Testis (tissue), 2 donors: ENCODE measurements at regions not wholly inside any gene's neighbourhood (a gene's known extent, or its start where the extent isn't known, plus 50 kb on each side); places are given as distances from the start of the nearest gene placed in this dataset.
A peak's percentile ranks its signal among the peaks of the same experiment; 100 is the strongest.
"Not testable (repeated sequence)": the region's sequence is repeated elsewhere in the genome, so short reads cannot be mapped to it uniquely, and the experiment has no call there.

ENCODE experiments used
- DNase-seq: peaks from one replicate; pipeline ENCODE4 v3.0.0-alpha.2; 2019
- H3K27ac ChIP-seq, 2 donors: fragments of 200-600 bp; sonication (generic); one replicate each; pipeline ENCODE4 v1.5.1; 2019
- H3K27me3 ChIP-seq: fragments of 200-600 bp; sonication (generic); one replicate; pipeline ENCODE4 v1.5.1; 2019
- H3K36me3 ChIP-seq: fragments of 200-600 bp; sonication (generic); one replicate; pipeline ENCODE4 v1.5.1; 2017; ENCODE audit warnings: low read depth; ENCODE audit errors: missing control alignments
- H3K4me1 ChIP-seq: fragments of 200-600 bp; sonication (generic); one replicate; pipeline ENCODE4 v1.5.1; 2019
- H3K4me3 ChIP-seq, 2 donors: fragments of 200-600 bp; sonication (generic); one replicate each; pipeline ENCODE4 v1.5.1; 2017 to 2019
- H3K9me3 ChIP-seq: fragments of 200-600 bp; sonication (generic); one replicate; pipeline ENCODE4 v1.5.1; 2017
- WGBS, 2 donors: methylation state at CpG; one replicate each; pipeline ENCODE4 v1.1.5; 2018; 5-methylcytosine and 5-hydroxymethylcytosine counted together
- intact Hi-C: fragments of 100-400 bp; cut with DNase I; formaldehyde crosslinking; loops from one replicate; pipeline ENCODE4 v1.15.1; 2023; ENCODE audit warnings: low total_unique reads

- intact Hi-C loops: not testable (repeated sequence)
Observed at GRCh38 chr22:11795979-11796378, 3732.0 kb upstream of the OR11H1 start.

GRCh38 chr22:11815481-11815880 is 3712.5 kb upstream of the OR11H1 start:
- intact Hi-C loops, H3K9me3 ChIP-seq, H3K36me3 ChIP-seq, H3K27me3 ChIP-seq, H3K27ac ChIP-seq, H3K4me1 ChIP-seq, H3K4me3 ChIP-seq, DNase-seq: not testable (repeated sequence)
- WGBS, 2 donors: 35 to 37% methylated on average over 4 to 9 of the region's 9 CpGs

More at GRCh38 chr22:11795979-11796378, 3732.0 kb upstream of the OR11H1 start:
- not testable (repeated sequence) for H3K36me3 ChIP-seq, H3K9me3 ChIP-seq, H3K27me3 ChIP-seq, DNase-seq, H3K27ac ChIP-seq, H3K4me1 ChIP-seq, H3K4me3 ChIP-seq
- 39% methylated on average over 2 of the region's 2 CpGs; no CpG with 5 or more reads in 1 of the 2 donors for WGBS, 2 donors

- H3K27ac ChIP-seq, intact Hi-C loops, DNase-seq, H3K27me3 ChIP-seq, H3K4me3 ChIP-seq, H3K4me1 ChIP-seq, H3K9me3 ChIP-seq, H3K36me3 ChIP-seq: not testable (repeated sequence)
- WGBS, 2 donors: 39% methylated on average over 4 of the region's 5 CpGs; no CpG with 5 or more reads in 1 of the 2 donors
Observed at GRCh38 chr22:11818845-11819244, 3709.1 kb upstream of the OR11H1 start.

- H3K4me1 ChIP-seq, H3K27me3 ChIP-seq, intact Hi-C loops, H3K27ac ChIP-seq, H3K9me3 ChIP-seq, H3K36me3 ChIP-seq, DNase-seq, H3K4me3 ChIP-seq: not testable (repeated sequence)
- 33% methylated on average over 3 of the region's 17 CpGs; no CpG with 5 or more reads in 1 of the 2 donors for WGBS, 2 donors
Observed at GRCh38 chr22:11822326-11822725, 3705.7 kb upstream of the OR11H1 start.

GRCh38 chr22:11825009-11825408 is 3703.0 kb upstream of the OR11H1 start:
- no CpG with 5 or more reads among the region's 30 CpGs for WGBS, 2 donors
- H3K27ac ChIP-seq, H3K36me3 ChIP-seq, intact Hi-C loops, DNase-seq, H3K9me3 ChIP-seq, H3K4me3 ChIP-seq, H3K4me1 ChIP-seq, H3K27me3 ChIP-seq: not testable (repeated sequence)

GRCh38 chr22:11826000-11826399 is 3702.0 kb upstream of the OR11H1 start:
- H3K9me3 ChIP-seq, DNase-seq, H3K36me3 ChIP-seq, H3K4me1 ChIP-seq, H3K27ac ChIP-seq, H3K27me3 ChIP-seq, intact Hi-C loops, H3K4me3 ChIP-seq: not testable (repeated sequence)
- WGBS, 2 donors: 41 to 69% methylated on average over 1 to 2 of the region's 2 CpGs

GRCh38 chr22:11829426-11829825 is 3698.6 kb upstream of the OR11H1 start:
- H3K27me3 ChIP-seq, H3K9me3 ChIP-seq, H3K4me3 ChIP-seq, intact Hi-C loops, H3K36me3 ChIP-seq, H3K27ac ChIP-seq, H3K4me1 ChIP-seq: not testable (repeated sequence)
- peak; percentile 13 for DNase-seq
- WGBS, 2 donors: 63% methylated on average over 11 of the region's 21 CpGs; no CpG with 5 or more reads in 1 of the 2 donors
